Hematopoietic multipotent progenitor cell treated with erythropoietin and hydrocortisone succinate and interleukin-3 and kit ligand, for 6 days (in vitro differentiated cells): ENCODE measurements at regions not wholly inside any gene's neighbourhood (a gene's known extent, or its start where the extent isn't known, plus 50 kb on each side); places are given as distances from the start of the nearest gene placed in this dataset.

ENCODE experiments used
- DNase-seq: peaks from one replicate; pipeline ENCODE4 v3.0.0-alpha.2; 2015

DNA sequence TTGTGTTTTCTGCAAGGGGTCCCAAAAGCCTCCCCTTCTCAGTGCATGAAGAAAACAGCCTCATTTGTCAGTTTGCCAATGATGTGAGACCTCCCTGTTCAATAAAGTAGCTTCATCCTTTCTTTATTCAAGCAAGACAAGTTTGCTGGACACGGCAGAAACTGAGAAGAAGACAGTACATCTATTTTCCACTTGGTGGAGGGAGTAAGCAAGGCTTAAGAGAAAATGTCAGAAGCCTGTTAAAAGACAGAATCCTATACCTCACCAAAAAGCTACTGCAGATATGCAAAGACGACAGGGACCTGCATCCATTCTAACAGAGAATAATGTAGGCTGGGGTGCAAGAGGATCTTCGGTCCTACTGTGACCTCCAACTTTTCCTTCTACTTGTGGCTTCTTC is 506.8 kb upstream of the VRK2 start:
- no peak for DNase-seq

DNA sequence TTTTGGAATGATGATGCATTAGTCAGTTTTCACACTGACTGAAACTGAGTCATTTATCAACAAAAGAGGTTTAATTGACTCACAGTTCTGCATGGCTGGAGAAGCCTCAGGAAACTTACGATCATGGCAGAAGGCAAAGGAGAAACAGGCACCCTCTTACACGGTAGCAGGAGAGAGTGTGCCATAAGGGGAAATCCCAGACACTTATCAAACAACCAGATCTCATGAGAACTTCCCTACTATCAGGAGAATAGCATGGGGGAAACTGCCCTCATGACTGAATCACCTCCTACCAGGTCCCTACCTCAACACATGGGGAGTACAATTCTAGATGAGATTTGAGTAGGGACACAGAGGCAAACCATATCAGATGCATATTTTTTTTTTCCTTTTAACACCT is 504.5 kb upstream of the VRK2 start:
- no peak for DNase-seq

DNA sequence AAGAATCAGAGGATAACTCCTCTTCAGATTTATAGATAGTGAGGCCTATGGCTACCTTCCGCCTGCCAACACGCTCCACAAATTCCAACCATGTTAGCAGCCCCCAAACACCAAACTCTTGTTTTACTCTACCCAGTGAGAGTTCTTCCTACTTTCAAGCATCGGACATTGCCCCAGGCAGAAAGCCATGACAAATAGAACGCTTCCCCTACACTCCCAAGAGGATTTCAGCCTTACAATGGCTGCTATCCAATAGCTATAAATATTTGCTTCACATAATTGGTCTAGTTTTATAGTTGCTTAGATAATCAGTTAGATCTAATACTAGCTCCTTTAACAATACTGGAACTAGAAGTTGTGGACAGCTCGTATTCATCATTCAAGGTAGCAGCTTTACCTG is 503.4 kb upstream of the VRK2 start:
- DNase-seq: no peak

DNA sequence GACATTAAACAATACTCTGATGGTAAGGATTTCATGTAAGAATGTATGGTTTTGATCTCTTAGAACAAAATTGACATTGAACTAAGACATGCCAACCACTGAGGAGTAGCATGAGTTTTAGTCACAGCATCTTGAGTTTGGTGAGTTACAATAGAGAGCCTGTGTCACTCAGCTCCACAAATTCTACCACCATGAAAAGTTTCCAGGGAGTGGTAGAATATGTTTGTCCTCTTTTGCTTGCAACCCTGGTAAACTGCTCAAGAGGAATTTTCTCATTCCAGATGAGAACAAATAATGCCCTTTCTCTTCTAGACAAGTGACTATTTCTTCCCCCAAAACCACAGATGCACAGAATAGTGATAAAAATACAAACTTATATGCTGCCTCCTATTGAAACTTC is 502.0 kb upstream of the VRK2 start:
- no peak for DNase-seq

DNA sequence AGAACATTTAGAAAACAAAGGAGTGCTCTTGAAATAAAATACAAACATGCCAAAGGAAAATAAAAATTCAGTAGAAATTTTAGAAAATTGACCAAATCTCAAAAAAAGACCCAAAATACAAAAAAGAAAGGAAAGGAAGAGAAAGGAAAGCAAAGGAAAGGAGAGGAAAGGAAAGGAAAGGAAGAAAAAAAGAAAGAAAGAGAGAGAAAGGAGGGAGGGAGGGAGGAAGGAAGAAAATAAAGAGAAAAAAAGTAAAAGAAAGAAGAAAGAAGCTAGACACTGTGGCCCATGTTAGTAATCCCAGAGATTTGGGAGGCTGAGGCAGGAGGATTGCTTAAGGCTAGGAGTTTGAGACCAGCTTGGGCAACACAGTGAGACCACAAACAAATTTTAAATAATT is 500.1 kb upstream of the VRK2 start:
- DNase-seq: no peak

DNA sequence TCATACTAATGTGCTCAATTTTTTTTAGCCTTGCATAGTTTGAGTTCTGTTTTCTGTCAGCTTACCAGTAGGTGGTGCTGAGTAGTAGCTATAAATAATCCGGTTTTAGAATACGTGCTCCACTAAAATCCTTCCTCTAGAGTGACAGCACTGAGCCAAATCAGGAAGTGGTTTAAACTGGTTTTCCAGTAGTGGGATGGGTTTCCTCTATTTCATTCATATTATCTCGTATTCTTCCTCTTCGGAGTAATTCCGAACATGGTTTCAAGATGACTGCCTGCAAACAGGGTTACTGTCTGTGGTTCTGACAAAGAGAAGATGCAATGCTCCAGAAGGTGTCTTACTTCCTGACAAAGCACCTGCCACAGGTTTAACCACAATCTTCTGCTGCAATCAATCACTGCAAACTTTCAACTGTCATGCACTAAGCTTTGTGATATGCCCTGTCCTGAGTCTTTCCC is 496.9 kb upstream of the VRK2 start:
- DNase-seq: peak; percentile 62

DNA sequence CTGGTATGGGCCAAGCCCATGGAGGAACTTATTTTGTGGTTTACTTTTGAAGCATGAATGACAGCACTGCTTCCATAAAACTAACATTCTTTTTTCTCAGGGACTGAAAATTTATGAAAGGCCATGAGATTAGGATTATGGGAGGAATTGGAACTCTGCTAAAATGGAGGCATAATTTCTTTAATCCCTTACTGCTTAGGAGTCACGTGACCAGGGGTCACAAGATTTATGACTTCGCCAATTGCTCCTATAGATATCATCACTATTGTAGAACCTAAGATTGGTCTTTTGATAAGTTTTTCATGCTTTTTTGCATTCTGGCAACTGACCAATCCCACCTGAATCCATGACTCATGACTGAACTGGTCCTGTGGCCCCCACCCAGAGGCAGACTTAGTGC is 495.7 kb upstream of the VRK2 start:
- DNase-seq: no peak

DNA sequence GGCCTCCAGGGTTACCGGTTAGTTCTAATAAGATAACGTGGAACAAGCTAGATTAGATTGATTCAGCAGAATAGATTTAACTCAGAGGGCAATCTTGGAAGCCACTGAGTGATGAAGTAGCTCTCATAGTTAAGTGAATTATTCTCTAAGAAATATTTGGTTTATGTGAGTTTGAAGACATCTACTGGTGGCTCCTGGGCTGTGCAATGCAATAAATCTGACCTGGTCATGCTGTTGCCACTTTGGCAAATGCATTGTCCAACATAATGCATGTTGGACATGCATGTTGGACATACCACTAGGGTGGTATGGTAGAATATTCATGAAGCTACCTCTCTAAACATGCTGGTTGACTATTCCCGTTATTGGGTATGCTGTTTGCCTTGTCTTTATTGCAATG is 493.7 kb upstream of the VRK2 start:
- DNase-seq: no peak

DNA sequence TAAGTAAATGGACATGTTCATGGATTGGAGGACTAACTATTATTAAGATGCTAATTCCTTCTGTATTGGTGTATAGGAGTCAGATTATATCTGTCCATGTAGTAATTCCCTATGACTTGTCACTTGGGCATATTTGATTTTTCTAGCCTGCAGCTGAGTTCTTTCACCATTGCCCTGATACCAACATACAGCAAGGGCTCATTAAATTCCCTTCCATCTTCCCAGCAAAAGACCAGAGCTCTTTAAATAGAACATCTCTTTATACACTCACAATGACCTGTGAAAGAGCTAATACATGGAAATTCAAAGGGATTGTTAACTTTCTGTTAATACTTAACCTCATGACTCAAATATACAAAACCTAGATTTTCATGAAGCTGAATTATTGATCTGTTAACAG is 492.3 kb upstream of the VRK2 start:
- no peak for DNase-seq

DNA sequence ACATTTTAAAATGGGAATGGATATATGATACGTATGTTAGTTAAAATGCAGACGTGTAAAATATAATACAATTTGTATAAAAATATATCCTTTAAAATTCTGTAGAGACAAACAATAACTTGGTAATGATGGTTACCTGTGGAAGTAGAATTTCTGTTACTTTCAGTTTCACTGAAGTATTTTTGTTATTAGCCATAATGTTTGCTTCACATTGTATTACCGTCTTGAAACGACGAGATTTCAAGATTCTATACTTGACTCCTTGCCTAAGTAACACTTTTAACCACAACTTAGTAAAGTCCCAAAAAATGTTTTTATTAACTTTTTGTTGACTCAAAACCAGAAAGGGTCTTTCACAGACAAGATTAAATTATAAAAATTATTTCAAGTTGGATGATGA is 488.3 kb upstream of the VRK2 start:
- no peak for DNase-seq

DNA sequence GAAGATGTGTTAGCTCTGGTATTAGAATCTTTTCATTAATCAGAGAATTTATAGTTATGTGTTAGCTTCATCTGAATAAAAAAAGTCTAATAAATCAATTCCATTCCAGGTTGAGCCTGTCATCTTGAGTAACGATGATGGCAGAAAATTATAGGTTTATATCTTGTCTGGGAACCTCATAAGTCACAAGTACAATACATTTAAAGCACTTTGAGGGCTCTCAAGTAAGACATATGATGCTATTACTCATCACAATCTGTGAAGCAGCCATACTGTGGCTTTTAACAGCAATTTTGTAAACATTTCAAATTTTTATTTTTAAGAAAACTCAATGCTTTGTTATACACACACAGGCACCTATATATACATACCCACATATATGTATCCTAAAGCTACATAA is 484.1 kb upstream of the VRK2 start:
- DNase-seq: no peak

DNA sequence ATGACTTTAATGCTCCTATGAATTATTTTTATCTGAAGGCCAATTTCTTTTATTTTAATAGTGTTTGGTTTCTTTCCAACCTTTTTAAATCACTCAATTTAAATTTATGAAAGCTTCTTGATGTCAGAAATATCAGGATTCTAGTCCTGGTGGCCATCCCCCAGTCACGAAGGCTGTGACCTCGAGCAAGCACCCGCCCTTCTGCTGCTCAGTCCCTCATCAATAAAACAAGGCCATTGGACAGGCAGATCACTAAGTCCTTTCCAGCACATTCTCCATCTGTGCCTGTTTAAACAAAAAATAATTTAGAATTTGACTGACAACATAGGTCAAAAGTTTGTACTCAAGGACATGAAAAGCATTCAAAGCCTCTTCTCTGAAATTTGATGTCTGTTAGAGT is 483.6 kb upstream of the VRK2 start:
- DNase-seq: no peak

DNA sequence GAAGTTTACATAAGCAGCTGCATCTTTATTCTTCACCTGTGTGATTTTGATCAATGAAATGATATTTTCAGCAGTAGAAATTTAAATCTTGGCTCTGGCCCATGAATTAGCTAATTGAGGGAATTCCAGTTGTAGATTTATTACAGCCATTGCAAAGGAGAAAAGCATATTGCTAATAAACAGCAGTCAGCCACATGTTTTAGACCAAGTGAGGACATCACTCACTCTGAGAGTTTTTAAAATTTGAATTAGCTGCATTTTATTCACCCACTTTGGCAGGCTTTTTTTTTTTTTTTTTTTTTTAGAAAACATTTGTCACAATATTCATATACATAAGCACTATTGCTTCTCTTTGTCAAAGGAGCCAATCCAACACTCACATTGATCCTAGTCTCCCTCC is 479.4 kb upstream of the VRK2 start:
- DNase-seq: no peak

DNA sequence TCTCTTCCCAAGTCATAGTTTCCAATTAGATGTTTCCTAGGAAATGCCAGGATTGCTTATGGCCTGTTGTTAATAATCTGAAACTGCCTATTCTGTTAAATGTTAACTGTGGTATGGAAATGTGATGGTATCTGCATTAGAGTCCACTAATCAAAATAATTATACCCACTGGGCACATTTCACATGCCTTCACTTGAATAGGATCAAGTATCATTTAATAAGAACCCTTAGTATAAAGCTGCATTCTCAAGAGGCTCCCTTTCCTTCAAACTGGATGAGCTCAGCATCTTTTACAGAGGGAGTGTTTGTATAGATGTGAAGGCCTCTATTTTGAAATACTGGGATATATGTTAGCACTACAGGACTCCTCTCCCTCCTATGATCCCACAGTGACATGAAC is 477.2 kb upstream of the VRK2 start:
- DNase-seq: no peak

DNA sequence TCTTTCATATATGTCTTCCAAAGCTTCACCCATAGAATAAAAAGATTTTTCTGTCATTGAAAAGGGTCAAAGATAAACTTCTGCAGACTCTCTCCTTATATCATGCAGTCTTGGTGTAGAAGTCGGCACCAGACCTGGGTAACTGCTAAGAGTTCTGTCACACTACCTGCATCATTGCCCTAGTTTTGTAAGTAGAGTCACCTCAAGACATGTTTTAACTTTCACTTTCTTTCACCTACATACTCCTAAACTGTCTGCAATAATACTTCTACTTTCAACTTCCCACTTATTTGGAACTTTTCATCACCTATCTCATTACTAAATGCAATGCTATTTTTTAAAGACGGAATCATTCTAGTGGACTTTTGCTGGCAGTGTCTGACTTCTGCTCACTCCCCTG is 475.6 kb upstream of the VRK2 start:
- no peak for DNase-seq

DNA sequence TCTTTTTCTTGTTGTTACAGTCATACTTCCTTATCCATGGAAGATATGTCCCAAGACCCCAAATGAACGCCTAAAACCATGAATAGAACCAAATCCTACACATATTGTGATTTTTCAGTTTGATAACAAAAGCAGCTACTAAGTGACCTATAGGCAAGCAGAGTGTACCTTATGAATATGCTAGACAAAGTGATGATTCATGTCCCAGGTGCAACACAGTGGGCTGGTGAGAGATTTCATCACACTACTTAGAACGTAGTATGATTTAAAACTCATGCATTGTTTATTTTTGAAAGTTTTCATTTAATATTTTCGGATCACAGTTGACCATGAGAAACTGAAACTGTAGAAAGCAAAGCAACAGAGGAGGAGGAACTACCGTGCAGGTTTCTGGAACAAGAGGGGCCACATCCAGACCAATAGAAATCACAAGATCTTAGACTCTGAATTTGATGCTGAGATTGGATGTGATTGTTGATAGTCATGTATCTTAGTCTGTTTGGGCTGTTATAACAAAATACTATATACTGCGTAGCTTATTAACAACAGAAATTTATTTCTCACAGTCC is 470.8 kb upstream of the VRK2 start:
- no peak for DNase-seq

DNA sequence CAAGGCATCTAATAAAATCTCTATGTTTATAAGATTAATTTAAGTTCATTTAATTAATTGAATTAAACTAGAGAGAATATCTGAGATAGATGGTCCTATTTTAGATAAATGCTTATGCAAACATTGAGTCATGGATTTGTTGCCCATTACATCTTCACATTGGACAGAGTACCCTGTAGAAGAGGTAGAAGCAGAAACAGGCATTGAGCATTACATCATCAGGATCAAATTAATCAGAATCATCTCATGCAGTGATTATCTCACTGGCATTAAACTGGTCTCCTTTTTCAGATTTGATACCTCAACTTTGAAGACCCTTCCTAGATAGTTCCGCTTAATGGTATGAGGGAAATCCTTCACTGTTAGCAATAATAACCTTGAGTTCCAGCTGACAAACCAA is 469.6 kb upstream of the VRK2 start:
- no peak for DNase-seq

DNA sequence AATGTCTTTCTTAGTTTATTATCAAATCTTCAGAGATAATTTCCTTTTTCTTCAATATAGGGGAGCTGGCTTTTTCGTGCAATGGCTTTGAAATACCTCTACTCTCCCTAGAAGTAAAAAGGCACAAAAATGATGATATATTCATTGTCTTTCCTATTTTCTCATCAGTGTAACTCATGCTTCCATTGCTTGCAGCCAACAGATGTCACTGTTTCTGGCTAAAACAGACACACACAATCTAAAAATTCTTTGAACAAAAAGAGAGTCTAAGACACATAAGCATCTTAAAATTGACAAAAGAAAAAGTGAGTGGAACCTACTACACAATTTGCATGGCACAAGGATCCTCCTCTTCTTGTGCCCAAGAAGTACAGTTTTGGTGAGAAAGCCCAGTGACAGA is 448.7 kb upstream of the VRK2 start:
- no peak for DNase-seq

DNA sequence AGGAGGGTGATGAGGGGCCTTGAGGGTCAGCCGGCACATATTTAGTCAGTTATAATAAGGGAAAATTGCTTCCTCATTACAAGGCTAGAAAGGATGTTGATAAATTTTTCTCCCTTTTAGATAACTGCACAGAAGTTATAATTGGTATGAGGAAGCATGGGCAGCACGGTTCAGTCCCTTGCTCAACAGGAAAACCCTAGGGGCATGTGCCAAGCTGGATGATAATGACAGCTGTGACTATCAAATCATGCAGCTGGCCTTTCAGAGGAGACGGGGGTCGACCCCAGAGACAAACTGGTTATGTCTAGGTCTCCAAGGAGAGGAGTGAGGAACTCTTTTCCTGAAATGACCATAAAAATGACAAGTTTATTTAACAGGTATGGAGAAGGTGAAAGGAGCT is 448.1 kb upstream of the VRK2 start:
- DNase-seq: peak; percentile 69

DNA sequence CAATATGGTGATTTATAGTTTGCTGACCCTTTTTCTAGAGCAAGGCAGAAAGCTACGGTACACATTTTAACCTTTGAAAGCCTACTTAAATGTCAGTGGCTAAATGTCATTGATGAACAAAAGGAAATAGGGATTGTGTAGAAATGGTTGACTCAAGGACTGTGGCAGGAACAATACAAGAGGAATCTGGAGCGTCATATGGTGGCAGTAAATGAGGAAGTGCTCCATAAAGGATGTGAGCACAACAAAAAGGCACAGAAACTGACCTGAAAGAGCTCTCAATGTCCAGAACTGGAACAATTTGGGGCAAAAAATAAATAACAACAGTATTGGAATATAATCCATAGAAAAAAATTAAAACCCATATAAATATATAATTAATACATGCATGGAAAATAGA is 443.9 kb upstream of the VRK2 start:
- DNase-seq: peak; percentile 5

DNA sequence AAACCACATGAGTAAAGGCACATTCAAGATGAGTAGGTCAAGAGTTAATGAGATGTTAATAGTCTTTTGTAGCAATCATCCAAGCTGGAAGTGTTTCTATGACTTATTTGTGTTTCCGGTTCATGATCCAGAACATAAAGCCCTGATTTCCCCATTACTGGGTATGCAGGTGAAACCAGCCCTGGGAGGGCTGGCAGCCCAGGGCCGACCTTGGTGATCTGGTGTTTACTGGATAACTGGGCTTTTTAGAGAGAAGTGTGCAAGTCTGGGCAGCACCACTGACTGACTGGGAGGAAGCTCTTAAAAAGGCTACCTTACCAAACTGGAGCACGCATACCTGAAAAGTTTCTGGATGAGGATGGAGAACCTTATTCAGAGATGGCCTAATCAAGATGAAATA is 431.6 kb upstream of the VRK2 start:
- no peak for DNase-seq

DNA sequence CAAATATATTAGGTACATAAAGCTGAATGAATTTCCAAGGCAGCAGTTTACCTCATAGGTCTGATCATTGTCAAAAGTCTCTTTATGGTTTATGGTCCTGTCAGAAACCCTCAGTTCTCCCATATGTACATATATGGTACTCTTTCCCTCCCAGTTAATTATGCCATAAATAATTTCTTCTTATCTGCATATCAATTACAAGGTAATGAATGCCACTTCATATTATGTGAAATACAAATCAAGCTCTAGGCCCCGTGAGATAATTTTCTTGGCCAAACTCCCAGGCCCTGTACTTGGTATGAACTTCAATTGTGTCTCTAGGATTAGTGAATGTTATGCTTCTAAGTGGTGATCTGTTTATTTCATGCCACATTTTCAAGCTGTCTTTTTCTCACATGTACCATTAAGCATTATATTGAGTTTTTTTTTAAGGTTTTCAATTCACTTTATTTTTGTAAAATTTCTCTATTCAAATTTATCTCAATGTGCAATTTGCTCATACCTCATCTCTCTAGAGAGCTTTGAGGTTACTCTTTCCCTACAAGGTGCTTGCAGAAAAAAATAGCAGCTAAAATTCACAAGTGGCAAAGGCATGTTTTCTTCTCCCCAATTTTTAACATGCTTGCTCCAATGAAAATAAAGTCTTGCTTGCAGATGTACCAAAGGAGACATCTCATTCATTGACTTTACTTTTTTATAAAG is 430.6 kb upstream of the VRK2 start:
- no peak for DNase-seq

DNA sequence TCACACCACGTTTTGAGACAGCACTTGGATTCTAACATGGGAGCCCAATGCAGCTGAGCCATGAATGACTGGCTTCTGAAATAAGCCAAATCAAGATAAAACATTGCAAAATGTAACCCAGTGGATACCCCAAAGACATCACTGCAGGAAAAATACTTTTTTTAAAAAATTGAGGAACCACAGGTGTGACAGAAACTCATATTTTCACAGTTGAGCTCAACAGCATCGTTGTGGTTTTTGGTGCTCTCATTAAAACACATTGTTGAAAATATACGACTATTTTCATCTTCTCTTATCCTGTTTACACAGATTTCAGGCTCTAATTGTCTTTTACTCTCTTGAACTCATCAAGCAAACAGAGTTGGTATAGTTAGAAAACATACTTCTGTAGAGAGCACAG is 429.3 kb upstream of the VRK2 start:
- no peak for DNase-seq

DNA sequence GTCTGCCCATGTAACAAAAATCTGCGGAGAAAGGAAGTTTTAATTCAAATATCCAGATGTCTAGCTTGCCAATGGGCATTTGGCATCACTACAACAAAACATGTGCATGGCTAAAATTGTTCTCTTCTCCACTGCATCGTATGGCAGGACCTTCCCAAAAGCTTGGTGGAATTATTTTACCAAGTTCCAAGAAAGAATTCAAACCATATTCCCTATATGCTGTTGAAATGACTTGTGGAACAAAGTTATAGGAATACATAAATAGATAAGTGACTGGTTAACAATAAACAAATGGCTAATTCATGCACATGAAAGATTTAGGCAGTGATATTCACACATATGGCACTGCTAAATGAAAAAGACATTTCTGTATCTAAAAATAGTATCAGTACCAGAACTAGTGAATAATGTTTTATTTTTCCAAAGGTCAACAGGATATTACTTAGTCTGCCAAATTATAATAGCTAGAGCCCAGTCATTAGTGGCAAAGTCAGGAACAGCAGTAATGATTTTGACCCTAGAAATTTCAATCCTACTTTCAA is 425.4 kb upstream of the VRK2 start:
- DNase-seq: no peak

DNA sequence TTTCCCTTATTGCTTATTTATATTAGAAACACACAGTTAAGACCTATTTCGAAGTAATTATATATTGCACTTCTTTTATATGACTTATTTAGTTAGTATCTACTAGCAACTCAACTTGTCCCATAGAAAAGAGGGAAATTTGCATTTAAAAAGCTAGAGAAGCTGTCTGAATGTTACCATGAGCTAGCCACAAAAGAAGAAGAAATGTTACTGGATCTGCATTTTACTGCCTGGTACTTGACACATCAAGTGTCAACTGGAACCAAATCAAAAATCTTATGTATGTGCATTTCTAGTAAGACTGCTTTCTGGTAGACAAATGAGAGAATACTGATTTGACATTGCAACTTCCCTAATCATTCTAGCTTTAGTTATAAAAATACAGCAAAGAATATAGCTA is 424.6 kb upstream of the VRK2 start:
- DNase-seq: no peak
